Calu3 (cell line): ENCODE measurements at regions not wholly inside any gene's neighbourhood (a gene's known extent, or its start where the extent isn't known, plus 50 kb on each side); places are given as distances from the start of the nearest gene placed in this dataset.

ENCODE experiments used
- BruUV-seq: library from RNA; stranded (reverse); fragments of 400-500 nt; replicated peaks from 2 replicates; lab custom pipeline; 2021; lab: Mats Ljungman, UMichigan
- CTCF ChIA-PET: fragments of 300-600 bp; sonication (Branson Sonifier 250); formaldehyde crosslinking; loops from one replicate; lab custom pipeline; 2022; ENCODE audit warnings: antibody characterized with exemption; lab: Charles Lee
- DNase-seq: peaks from one replicate; pipeline ENCODE4 v3.0.0; 2022
- H3K27ac Mint-ChIP-seq: one replicate; pipeline ENCODE4 v1.8.0; 2022; ENCODE audit warnings: mixed read lengths; ENCODE audit not compliant: unreplicated experiment
- H3K27me3 Mint-ChIP-seq: one replicate; pipeline ENCODE4 v1.8.0; 2022; ENCODE audit warnings: mixed read lengths; ENCODE audit not compliant: unreplicated experiment
- H3K36me3 Mint-ChIP-seq: one replicate; pipeline ENCODE4 v1.8.0; 2022; ENCODE audit warnings: mild to moderate bottlenecking, moderate library complexity, mixed read lengths; ENCODE audit not compliant: insufficient read depth, unreplicated experiment
- H3K4me1 Mint-ChIP-seq: one replicate; pipeline ENCODE4 v1.8.0; 2022; ENCODE audit warnings: mild to moderate bottlenecking, low read depth, mixed read lengths; ENCODE audit not compliant: unreplicated experiment
- H3K4me3 Mint-ChIP-seq: one replicate; pipeline ENCODE4 v1.8.0; 2022; ENCODE audit warnings: mild to moderate bottlenecking, low read depth, moderate library complexity, mixed read lengths; ENCODE audit not compliant: unreplicated experiment
- H3K9me3 Mint-ChIP-seq: one replicate; pipeline ENCODE4 v1.8.0; 2022; ENCODE audit warnings: low read depth, mixed read lengths; ENCODE audit not compliant: unreplicated experiment
- CTCF ChIP-seq: fragments of 200-600 bp; IDR thresholded peaks from one replicate; pipeline ENCODE4 v1.8.0; 2022; ENCODE audit warnings: antibody characterized with exemption; ENCODE audit not compliant: unreplicated experiment
- intact Hi-C: fragments of 100-400 bp; cut with micrococcal nuclease; formaldehyde crosslinking; loops from one replicate; pipeline ENCODE4 v1.10.0; 2022; ENCODE audit not compliant: unreplicated experiment

GRCh38 chr4:144450526-144450925 is 195.4 kb upstream of the HHIP start:
- no peak for DNase-seq
- Mint-ChIP-seq H3K9me3 (no peaks in the 10 kb centered on the region), H3K4me1 (no peaks in the 10 kb centered on the region), H3K27me3 (no peaks in the 10 kb centered on the region), H3K36me3 (no peaks in the 10 kb centered on the region), H3K4me3 (no peak overlapping the region), H3K27ac (no peak overlapping the region)
- intact Hi-C loops: no loop called here
- no TSS peak for BruUV-seq
- TF ChIP-seq CTCF: no peak
- CTCF ChIA-PET: no interaction called here

- Mint-ChIP-seq H3K36me3 (no peaks in the 10 kb centered on the region), H3K27me3 (no peaks in the 10 kb centered on the region), H3K4me3 (no peak overlapping the region), H3K9me3 (no peaks in the 10 kb centered on the region), H3K27ac (no peak overlapping the region), H3K4me1 (no peaks in the 10 kb centered on the region)
- TF ChIP-seq CTCF: no peak
- intact Hi-C loops: no loop called here
- no TSS peak for BruUV-seq
- DNase-seq: no peak
- CTCF ChIA-PET: interaction anchor here (0.6 kb wide), 1 partner anchor 329 kb away, joined by 3 read pairs; no protein-coding TSS in a partner anchor
Observed at GRCh38 chr4:144451766-144452450, 194.0 kb upstream of the HHIP start.

GRCh38 chr4:144456196-144456595 is 189.8 kb upstream of the HHIP start:
- TF ChIP-seq CTCF: no peak
- CTCF ChIA-PET: no interaction called here
- no peak for DNase-seq
- intact Hi-C loops: no loop called here
- no TSS peak for BruUV-seq
- Mint-ChIP-seq H3K27me3 (no peaks in the 10 kb centered on the region), H3K9me3 (no peaks in the 10 kb centered on the region), H3K27ac (no peak overlapping the region), H3K4me3 (no peak overlapping the region), H3K4me1 (no peaks in the 10 kb centered on the region), H3K36me3 (no peaks in the 10 kb centered on the region)

GRCh38 chr4:144461906-144462305 is 184.1 kb upstream of the HHIP start:
- Mint-ChIP-seq H3K36me3 (no peaks in the 10 kb centered on the region), H3K9me3 (no peaks in the 10 kb centered on the region), H3K27ac (no peak overlapping the region), H3K4me3 (no peak overlapping the region), H3K4me1 (no peaks in the 10 kb centered on the region), H3K27me3 (no peaks in the 10 kb centered on the region)
- no peak for TF ChIP-seq CTCF
- no TSS peak for BruUV-seq
- no peak for DNase-seq
- CTCF ChIA-PET: no interaction called here
- intact Hi-C loops: no loop called here
